Immature natural killer cell (primary cell): ENCODE measurements at regions not wholly inside any gene's neighbourhood (a gene's known extent, or its start where the extent isn't known, plus 50 kb on each side); places are given as distances from the start of the nearest gene placed in this dataset.

Experiments used
- DNase-seq, 3 donors: peaks; one replicate each; pipeline ENCODE4 v3.0.0; 2022; ENCODE audit warnings: mixed read lengths in 1 of 3
- H3K27ac Mint-ChIP-seq, 6 donors: one replicate each; pipeline ENCODE4 v1.8.0; 2020; ENCODE audit warnings: mixed read lengths in 6 of 6, mild to moderate bottlenecking in 5 of 6, inconsistent platforms in 4 of 6, moderate library complexity in 3 of 6
- H3K27me3 Mint-ChIP-seq, 3 donors: one replicate each; pipeline ENCODE4 v1.8.0; 2020 to 2021; ENCODE audit warnings: low read depth in 3 of 3, mild to moderate bottlenecking in 3 of 3, mixed read lengths in 3 of 3, moderate library complexity in 3 of 3, inconsistent platforms in 1 of 3
- H3K36me3 Mint-ChIP-seq, 3 donors: one replicate each; pipeline ENCODE4 v1.8.0; 2020; ENCODE audit warnings: mixed read lengths in 3 of 3, inconsistent platforms in 2 of 3, mild to moderate bottlenecking in 2 of 3
- H3K4me1 Mint-ChIP-seq, 2 donors: one replicate each; pipeline ENCODE4 v1.8.0; 2020; ENCODE audit warnings: inconsistent platforms in 2 of 2, mild to moderate bottlenecking in 2 of 2, mixed read lengths in 2 of 2, moderate library complexity in 1 of 2
- H3K4me3 Mint-ChIP-seq, 5 donors: one replicate each; pipeline ENCODE4 v1.8.0; 2020; ENCODE audit warnings: mild to moderate bottlenecking in 5 of 5, mixed read lengths in 5 of 5, inconsistent platforms in 3 of 5, moderate library complexity in 3 of 5
- H3K9me3 Mint-ChIP-seq, 6 donors: one replicate each; pipeline ENCODE4 v1.8.0; 2020; ENCODE audit warnings: mild to moderate bottlenecking in 6 of 6, mixed read lengths in 6 of 6, inconsistent platforms in 4 of 6, moderate library complexity in 3 of 6

- DNase-seq: no peak
- Mint-ChIP-seq H3K27ac (no peak overlapping the region), H3K4me3 (no peak overlapping the region), H3K9me3 (no peaks in the 10 kb centered on the region), H3K4me1 (no peaks in the 10 kb centered on the region), H3K27me3 (peaks cover 2 to 11% (median 10%) of the 10 kb centered on the region in 3 donors), H3K36me3 (no peaks in the 10 kb centered on the region)
Measured at GRCh38 chr15:29356786-29357185, 87.2 kb upstream of the NSMCE3 start.

- Mint-ChIP-seq H3K4me1 (no peaks in the 10 kb centered on the region), H3K36me3 (no peaks in the 10 kb centered on the region), H3K27ac (no peak overlapping the region), H3K4me3 (no peak overlapping the region), H3K9me3 (no peaks in the 10 kb centered on the region), H3K27me3 (peaks cover 2 to 10% (median 9%) of the 10 kb centered on the region in 3 donors)
- no peak for DNase-seq
Measured at GRCh38 chr15:29355477-29355876, 85.9 kb upstream of the NSMCE3 start.

GRCh38 chr15:29352402-29352801, 82.8 kb upstream of the NSMCE3 start:
- DNase-seq: no peak
- Mint-ChIP-seq H3K4me3 (no peak overlapping the region), H3K4me1 (no peaks in the 10 kb centered on the region), H3K27ac (no peak overlapping the region), H3K27me3 (peaks cover 7 to 13% (median 7%) of the 10 kb centered on the region in 3 donors), H3K36me3 (no peaks in the 10 kb centered on the region), H3K9me3 (no peaks in the 10 kb centered on the region)

- Mint-ChIP-seq H3K36me3 (no peaks in the 10 kb centered on the region), H3K9me3 (no peaks in the 10 kb centered on the region), H3K27ac (no peak overlapping the region), H3K27me3 (peaks cover 2 to 8% (median 5%) of the 10 kb centered on the region in 3 donors), H3K4me1 (no peaks in the 10 kb centered on the region), H3K4me3 (no peak overlapping the region)
- DNase-seq: no peak
Measured at GRCh38 chr15:29349196-29349595, 79.6 kb upstream of the NSMCE3 start.

GRCh38 chr15:29348336-29348914, 78.8 kb upstream of the NSMCE3 start:
- no peaks in the 10 kb centered on the region for H3K36me3 Mint-ChIP-seq
- H3K27me3 Mint-ChIP-seq: peaks cover 0 to 5% (median 4%) of the 10 kb centered on the region in 3 donors
- no peak for DNase-seq
- no peaks in the 10 kb centered on the region for H3K9me3 Mint-ChIP-seq
- no peak overlapping the region for H3K27ac Mint-ChIP-seq
- H3K4me3 Mint-ChIP-seq: no peak overlapping the region
- H3K4me1 Mint-ChIP-seq: no peaks in the 10 kb centered on the region

GRCh38 chr15:29346998-29347397, 77.4 kb upstream of the NSMCE3 start:
- H3K36me3 Mint-ChIP-seq: no peaks in the 10 kb centered on the region
- H3K27me3 Mint-ChIP-seq: peaks cover 0 to 5% (median 4%) of the 10 kb centered on the region in 3 donors
- no peak overlapping the region for H3K27ac Mint-ChIP-seq
- H3K9me3 Mint-ChIP-seq: no peaks in the 10 kb centered on the region
- no peak overlapping the region for H3K4me3 Mint-ChIP-seq
- no peaks in the 10 kb centered on the region for H3K4me1 Mint-ChIP-seq
- DNase-seq: no peak

GRCh38 chr15:29345549-29346525, 76.2 kb upstream of the NSMCE3 start:
- Mint-ChIP-seq H3K4me1 (no peaks in the 10 kb centered on the region), H3K9me3 (no peaks in the 10 kb centered on the region), H3K27ac (no peak overlapping the region), H3K4me3 (no peak overlapping the region), H3K27me3 (peaks cover 2 to 5% (median 4%) of the 10 kb centered on the region in 3 donors), H3K36me3 (no peaks in the 10 kb centered on the region)
- no peak for DNase-seq

- no peak overlapping the region for H3K4me3 Mint-ChIP-seq
- H3K9me3 Mint-ChIP-seq: no peaks in the 10 kb centered on the region
- H3K27me3 Mint-ChIP-seq: peaks cover 3 to 5% (median 4%) of the 10 kb centered on the region in 3 donors
- H3K36me3 Mint-ChIP-seq: no peaks in the 10 kb centered on the region
- H3K4me1 Mint-ChIP-seq: no peaks in the 10 kb centered on the region
- no peak overlapping the region for H3K27ac Mint-ChIP-seq
- DNase-seq: no peak
Measured at GRCh38 chr15:29344474-29344873, 74.9 kb upstream of the NSMCE3 start.

- Mint-ChIP-seq H3K27ac (no peak overlapping the region), H3K4me1 (no peaks in the 10 kb centered on the region), H3K9me3 (no peaks in the 10 kb centered on the region), H3K4me3 (no peak overlapping the region), H3K27me3 (peaks cover 0 to 3% (median 2%) of the 10 kb centered on the region in 3 donors), H3K36me3 (no peaks in the 10 kb centered on the region)
- DNase-seq: no peak
Measured at GRCh38 chr15:29343229-29343628, 73.6 kb upstream of the NSMCE3 start.

- H3K4me3 Mint-ChIP-seq: no peak overlapping the region
Measured at GRCh38 chr15:29342201-29342600, 72.6 kb upstream of the NSMCE3 start.

GRCh38 chr15:29337156-29337959, 67.7 kb upstream of the NSMCE3 start:
- Mint-ChIP-seq H3K4me1 (no peaks in the 10 kb centered on the region), H3K36me3 (no peaks in the 10 kb centered on the region), H3K4me3 (no peak overlapping the region), H3K9me3 (no peaks in the 10 kb centered on the region), H3K27ac (no peak overlapping the region), H3K27me3 (peaks cover 0 to 3% (median 1%) of the 10 kb centered on the region in 3 donors)
- no peak for DNase-seq

More at GRCh38 chr15:29342201-29342600, 72.6 kb upstream of the NSMCE3 start:
- Mint-ChIP-seq H3K9me3 (no peaks in the 10 kb centered on the region), H3K27me3 (peaks cover 0 to 3% (median 0%) of the 10 kb centered on the region in 3 donors), H3K36me3 (no peaks in the 10 kb centered on the region), H3K4me1 (no peaks in the 10 kb centered on the region), H3K27ac (no peak overlapping the region)
- no peak for DNase-seq

GRCh38 chr15:29334544-29334943, 64.9 kb upstream of the NSMCE3 start:
- H3K4me3 Mint-ChIP-seq: no peak overlapping the region
- no peaks in the 10 kb centered on the region for H3K9me3 Mint-ChIP-seq
- H3K36me3 Mint-ChIP-seq: no peaks in the 10 kb centered on the region
- no peak overlapping the region for H3K27ac Mint-ChIP-seq
- peaks cover 0 to 1% (median under 1%) of the 10 kb centered on the region in 3 donors for H3K27me3 Mint-ChIP-seq
- DNase-seq: no peak
- no peaks in the 10 kb centered on the region for H3K4me1 Mint-ChIP-seq

GRCh38 chr15:29333261-29333660, 63.6 kb upstream of the NSMCE3 start:
- Mint-ChIP-seq H3K4me1 (no peaks in the 10 kb centered on the region), H3K4me3 (no peak overlapping the region), H3K27me3 (peaks cover 1 to 2% (median 2%) of the 10 kb centered on the region in 3 donors), H3K9me3 (no peaks in the 10 kb centered on the region), H3K36me3 (no peaks in the 10 kb centered on the region), H3K27ac (no peak overlapping the region)
- DNase-seq: no peak

GRCh38 chr15:29331669-29332068, 62.0 kb upstream of the NSMCE3 start:
- Mint-ChIP-seq H3K4me1 (no peaks in the 10 kb centered on the region), H3K9me3 (peaks cover 0 to 2% (median 0%) of the 10 kb centered on the region in 6 donors), H3K36me3 (no peaks in the 10 kb centered on the region), H3K27ac (no peak overlapping the region), H3K27me3 (peaks cover 1 to 7% (median 2%) of the 10 kb centered on the region in 3 donors), H3K4me3 (no peak overlapping the region)
- DNase-seq: no peak
